HEK293 (cell line): ENCODE measurements at regions not wholly inside any gene's neighbourhood (a gene's known extent, or its start where the extent isn't known, plus 50 kb on each side); places are given as distances from the start of the nearest gene placed in this dataset.

Experiments used
- CTCF ChIA-PET: fragments of 350-600 bp; formaldehyde crosslinking; extraction: SDS; loops from one replicate; lab custom pipeline; 2021; ENCODE audit warnings: antibody characterized with exemption; lab: Yijun Ruan, JAX
- POLR2A ChIA-PET: fragments of 300-600 bp; formaldehyde crosslinking; extraction: SDS; loops from one replicate; lab custom pipeline; 2020; ENCODE audit warnings: antibody characterized with exemption, inconsistent platforms; lab: Yijun Ruan, JAX
- H3K27ac ChIP-seq: fragments of 200-500 bp; sonication (Bioruptor generic); 2 replicates; pipeline ENCODE4 v1.5.1; 2014; ENCODE audit warnings: low read depth, low read length, control low read depth, inconsistent platforms; ENCODE audit errors: extremely low read depth
- H3K36me3 ChIP-seq, 2 experiments: fragments of 200-500 bp in 1 of 2; sonication (Bioruptor generic) in 1 of 2; 1 replicate in 1 of 2; 2 replicates in 1 of 2; pipeline ENCODE4 v1.5.1; 2014 to 2017; ENCODE audit warnings: inconsistent platforms in 2 of 2, low read length in 2 of 2; ENCODE audit not compliant: control insufficient read depth in 2 of 2, insufficient read depth in 1 of 2
- H3K4me1 ChIP-seq: fragments of 200-500 bp; sonication (Bioruptor generic); 2 replicates; pipeline ENCODE4 v1.5.1; 2014; ENCODE audit warnings: mild to moderate bottlenecking, low read length, inconsistent platforms; ENCODE audit not compliant: control insufficient read depth, insufficient read depth
- H3K4me3 ChIP-seq: 2 replicates; pipeline ENCODE4 v1.5.1; 2011; ENCODE audit warnings: low read depth, mild to moderate bottlenecking, control low read depth, low read length, moderate library complexity
- H3K9me3 ChIP-seq: fragments of 200-500 bp; sonication (Bioruptor generic); 2 replicates; pipeline ENCODE4 v1.5.1; 2014; ENCODE audit warnings: low read depth, low read length, inconsistent platforms; ENCODE audit not compliant: control insufficient read depth, insufficient read depth
- GLI4 ChIP-seq: fragments of 450-650 bp; formaldehyde crosslinking; IDR thresholded peaks from 2 replicates; pipeline ENCODE4 v1.5.1; 2016; ENCODE audit warnings: missing biosample characterization, missing genetic modification characterization
- GLIS1 ChIP-seq: fragments of 450-650 bp; formaldehyde crosslinking; IDR thresholded peaks from 2 replicates; pipeline ENCODE4 v1.5.1; 2016; ENCODE audit warnings: missing biosample characterization, missing genetic modification characterization
- HOXC10 ChIP-seq: sonication (generic); formaldehyde crosslinking; IDR thresholded peaks from 2 replicates; pipeline ENCODE4 v1.8.1; 2023; ENCODE audit warnings: mild to moderate bottlenecking, missing genetic modification reagents
- OVOL3 ChIP-seq: fragments of 450-650 bp; formaldehyde crosslinking; IDR thresholded peaks from 2 replicates; pipeline ENCODE4 v1.5.1; 2016; ENCODE audit warnings: missing biosample characterization, missing genetic modification characterization
- PRDM1 ChIP-seq: fragments of 450-650 bp; formaldehyde crosslinking; IDR thresholded peaks from 2 replicates; pipeline ENCODE4; 2016; ENCODE audit warnings: missing biosample characterization, missing genetic modification characterization
- REPIN1 ChIP-seq: fragments of 450-650 bp; formaldehyde crosslinking; IDR thresholded peaks from 2 replicates; pipeline ENCODE4 v1.5.1; 2017; ENCODE audit warnings: missing biosample characterization, missing genetic modification characterization, low read depth
- TRIM28 ChIP-seq: IDR thresholded peaks from 2 replicates; pipeline ENCODE4 v1.6.1; 2011; ENCODE audit warnings: low read length, control low read depth, borderline replicate concordance
- WT1 ChIP-seq: fragments of 450-650 bp; formaldehyde crosslinking; IDR thresholded peaks from 2 replicates; pipeline ENCODE4 v1.5.1; 2016; ENCODE audit warnings: missing biosample characterization, missing genetic modification characterization
- YY1 ChIP-seq: fragments of 450-650 bp; formaldehyde crosslinking; IDR thresholded peaks from 2 replicates; pipeline ENCODE4 v1.5.1; 2018; ENCODE audit warnings: missing biosample characterization, missing genetic modification characterization
- ZNF114 ChIP-seq: fragments of 450-650 bp; formaldehyde crosslinking; IDR thresholded peaks from 2 replicates; pipeline ENCODE4 v1.5.0; 2017; ENCODE audit warnings: missing biosample characterization, missing genetic modification characterization
- ZNF184 ChIP-seq: fragments of 450-650 bp; IDR thresholded peaks from 2 replicates; pipeline ENCODE4 v1.5.1; 2018; ENCODE audit warnings: missing biosample characterization, mild to moderate bottlenecking, missing genetic modification characterization
- ZNF211 ChIP-seq: fragments of 450-650 bp; formaldehyde crosslinking; IDR thresholded peaks from 2 replicates; pipeline ENCODE4 v1.5.1; 2016; ENCODE audit warnings: low read depth, missing biosample characterization, missing genetic modification characterization
- ZNF24 ChIP-seq: fragments of 450-650 bp; formaldehyde crosslinking; IDR thresholded peaks from 2 replicates; pipeline ENCODE4 v1.5.1; 2016; ENCODE audit warnings: missing biosample characterization, missing genetic modification characterization
- ZNF341 ChIP-seq: fragments of 450-650 bp; formaldehyde crosslinking; IDR thresholded peaks from 2 replicates; pipeline ENCODE4; 2016; ENCODE audit warnings: low read depth, missing biosample characterization, missing genetic modification characterization
- ZNF350 ChIP-seq: fragments of 450-650 bp; formaldehyde crosslinking; IDR thresholded peaks from 2 replicates; pipeline ENCODE4 v1.5.0; 2017; ENCODE audit warnings: missing biosample characterization, mild to moderate bottlenecking, missing genetic modification characterization
- ZNF426 ChIP-seq: fragments of 450-650 bp; formaldehyde crosslinking; IDR thresholded peaks from 2 replicates; pipeline ENCODE4 v1.5.1; 2017; ENCODE audit warnings: missing biosample characterization, missing genetic modification characterization, mild to moderate bottlenecking, inconsistent platforms, moderate library complexity
- ZNF529 ChIP-seq: fragments of 450-650 bp; formaldehyde crosslinking; IDR thresholded peaks from 2 replicates; pipeline ENCODE4 v1.5.1; 2017; ENCODE audit warnings: missing genetic modification characterization, missing biosample characterization; ENCODE audit not compliant: insufficient replicate concordance
- ZNF571 ChIP-seq: fragments of 450-650 bp; formaldehyde crosslinking; IDR thresholded peaks from 2 replicates; pipeline ENCODE4 v1.5.0; 2017; ENCODE audit warnings: missing biosample characterization, missing genetic modification characterization
- ZNF596 ChIP-seq: fragments of 450-650 bp; IDR thresholded peaks from 2 replicates; pipeline ENCODE4 v1.5.0; 2018; ENCODE audit warnings: missing biosample characterization, mild to moderate bottlenecking, missing genetic modification characterization, moderate library complexity
- ZNF624 ChIP-seq: fragments of 450-650 bp; formaldehyde crosslinking; IDR thresholded peaks from 2 replicates; pipeline ENCODE4 v1.5.1; 2017; ENCODE audit warnings: missing biosample characterization, missing genetic modification characterization
- ZNF629 ChIP-seq: fragments of 450-650 bp; formaldehyde crosslinking; IDR thresholded peaks from 2 replicates; pipeline ENCODE4 v1.5.1; 2017; ENCODE audit warnings: missing biosample characterization, missing genetic modification characterization
- ZNF654 ChIP-seq: fragments of 450-650 bp; formaldehyde crosslinking; IDR thresholded peaks from 2 replicates; pipeline ENCODE4 v1.5.1; 2016; ENCODE audit warnings: low read depth, missing biosample characterization, missing genetic modification characterization
- ZNF658 ChIP-seq: fragments of 450-650 bp; formaldehyde crosslinking; IDR thresholded peaks from 2 replicates; pipeline ENCODE4; 2016; ENCODE audit warnings: missing biosample characterization, missing genetic modification characterization
- ZNF76 ChIP-seq: fragments of 450-650 bp; formaldehyde crosslinking; IDR thresholded peaks from 2 replicates; pipeline ENCODE4; 2016; ENCODE audit warnings: low read depth, missing biosample characterization, missing genetic modification characterization, borderline replicate concordance
- ZNF843 ChIP-seq: fragments of 450-650 bp; formaldehyde crosslinking; IDR thresholded peaks from 2 replicates; pipeline ENCODE4 v1.5.1; 2016; ENCODE audit warnings: missing biosample characterization, missing genetic modification characterization
- ZSCAN23 ChIP-seq: fragments of 450-650 bp; formaldehyde crosslinking; IDR thresholded peaks from 2 replicates; pipeline ENCODE4 v1.5.1; 2016; ENCODE audit warnings: missing biosample characterization, missing genetic modification characterization
- TF ChIP-seq, protein P1 (sequence below): fragments of 450-650 bp; IDR thresholded peaks from 2 replicates; pipeline ENCODE4 v1.5.1; 2018; ENCODE audit warnings: missing biosample characterization, mild to moderate bottlenecking, missing genetic modification characterization
- TF ChIP-seq, protein P2 (sequence below): fragments of 450-650 bp; formaldehyde crosslinking; IDR thresholded peaks from 2 replicates; pipeline ENCODE4 v1.5.1; 2017; ENCODE audit warnings: missing biosample characterization, missing genetic modification characterization
- TF ChIP-seq, protein P3 (sequence below): fragments of 450-650 bp; formaldehyde crosslinking; IDR thresholded peaks from 2 replicates; pipeline ENCODE4 v1.5.1; 2017; ENCODE audit warnings: missing biosample characterization, missing genetic modification characterization
- TF ChIP-seq, protein P4 (sequence below): fragments of 450-650 bp; formaldehyde crosslinking; IDR thresholded peaks from 2 replicates; pipeline ENCODE4 v1.5.1; 2016; ENCODE audit warnings: missing biosample characterization, missing genetic modification characterization
- TF ChIP-seq, protein P5 (sequence below): fragments of 450-650 bp; formaldehyde crosslinking; IDR thresholded peaks from 2 replicates; pipeline ENCODE4 v1.5.1; 2016; ENCODE audit warnings: missing biosample characterization, missing genetic modification characterization

DNA sequence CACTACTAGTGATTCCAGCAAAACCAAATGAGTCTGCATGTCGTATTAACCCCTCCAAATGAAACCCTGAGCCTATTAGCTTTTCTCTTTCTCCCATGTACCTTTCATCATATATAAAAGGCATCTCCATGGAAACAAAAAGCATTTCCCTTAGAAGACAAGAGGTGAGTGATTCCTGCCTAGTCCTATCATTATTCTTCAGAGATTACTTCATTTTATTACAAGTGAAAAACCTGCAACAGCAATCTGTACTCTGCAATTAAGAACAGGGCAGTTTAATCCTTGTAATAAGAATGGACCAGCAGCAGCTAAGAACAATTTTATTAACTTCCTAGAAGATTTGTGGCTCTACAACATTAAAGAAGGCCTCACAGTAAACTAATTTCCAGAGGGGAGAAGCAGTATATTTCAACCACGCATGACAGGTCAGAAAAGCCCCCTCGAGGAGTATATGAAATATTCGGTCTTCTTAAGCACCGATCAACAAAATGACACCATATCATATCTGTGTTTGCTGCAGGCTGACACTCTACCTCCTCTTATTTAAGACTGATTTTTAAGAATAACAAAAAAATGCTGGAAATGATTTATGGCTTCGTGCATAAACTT, 132.3 kb upstream of the TFPI start:
- H3K27ac ChIP-seq = no peak overlapping the region
- no peaks in the 10 kb centered on the region for H3K9me3 ChIP-seq
- no peak overlapping the region for H3K4me3 ChIP-seq
- ChIA-PET CTCF (no interaction called here), POLR2A (no interaction called here)
- no peaks in the 10 kb centered on the region for H3K36me3 ChIP-seq
- TF ChIP-seq ZNF211 (tag by site-specific recombination) (no peak), ZNF658 (tag by site-specific recombination) (no peak), ZNF571 (no peak), ZNF654 (tag by site-specific recombination) (no peak), ZNF629 (tag by site-specific recombination) (no peak), ZNF529 (tag by site-specific recombination) (no peak), ZNF624 (no peak), ZNF341 (tag by site-specific recombination) (no peak), YY1 (tag by site-specific recombination) (no peak), ZNF843 (tag by site-specific recombination) (no peak), HOXC10 (no peak), ZSCAN23 (tag by site-specific recombination) (no peak)
- TF ChIP-seq, protein P1, sequence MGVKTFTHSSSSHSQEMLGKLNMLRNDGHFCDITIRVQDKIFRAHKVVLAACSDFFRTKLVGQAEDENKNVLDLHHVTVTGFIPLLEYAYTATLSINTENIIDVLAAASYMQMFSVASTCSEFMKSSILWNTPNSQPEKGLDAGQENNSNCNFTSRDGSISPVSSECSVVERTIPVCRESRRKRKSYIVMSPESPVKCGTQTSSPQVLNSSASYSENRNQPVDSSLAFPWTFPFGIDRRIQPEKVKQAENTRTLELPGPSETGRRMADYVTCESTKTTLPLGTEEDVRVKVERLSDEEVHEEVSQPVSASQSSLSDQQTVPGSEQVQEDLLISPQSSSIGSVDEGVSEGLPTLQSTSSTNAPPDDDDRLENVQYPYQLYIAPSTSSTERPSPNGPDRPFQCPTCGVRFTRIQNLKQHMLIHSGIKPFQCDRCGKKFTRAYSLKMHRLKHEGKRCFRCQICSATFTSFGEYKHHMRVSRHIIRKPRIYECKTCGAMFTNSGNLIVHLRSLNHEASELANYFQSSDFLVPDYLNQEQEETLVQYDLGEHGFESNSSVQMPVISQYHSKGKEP (tag by site-specific recombination) = no peak
- TF ChIP-seq, protein P2, sequence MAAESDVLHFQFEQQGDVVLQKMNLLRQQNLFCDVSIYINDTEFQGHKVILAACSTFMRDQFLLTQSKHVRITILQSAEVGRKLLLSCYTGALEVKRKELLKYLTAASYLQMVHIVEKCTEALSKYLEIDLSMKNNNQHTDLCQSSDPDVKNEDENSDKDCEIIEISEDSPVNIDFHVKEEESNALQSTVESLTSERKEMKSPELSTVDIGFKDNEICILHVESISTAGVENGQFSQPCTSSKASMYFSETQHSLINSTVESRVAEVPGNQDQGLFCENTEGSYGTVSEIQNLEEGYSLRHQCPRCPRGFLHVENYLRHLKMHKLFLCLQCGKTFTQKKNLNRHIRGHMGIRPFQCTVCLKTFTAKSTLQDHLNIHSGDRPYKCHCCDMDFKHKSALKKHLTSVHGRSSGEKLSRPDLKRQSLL (tag by site-specific recombination) = no peak
- TF ChIP-seq, protein P3, sequence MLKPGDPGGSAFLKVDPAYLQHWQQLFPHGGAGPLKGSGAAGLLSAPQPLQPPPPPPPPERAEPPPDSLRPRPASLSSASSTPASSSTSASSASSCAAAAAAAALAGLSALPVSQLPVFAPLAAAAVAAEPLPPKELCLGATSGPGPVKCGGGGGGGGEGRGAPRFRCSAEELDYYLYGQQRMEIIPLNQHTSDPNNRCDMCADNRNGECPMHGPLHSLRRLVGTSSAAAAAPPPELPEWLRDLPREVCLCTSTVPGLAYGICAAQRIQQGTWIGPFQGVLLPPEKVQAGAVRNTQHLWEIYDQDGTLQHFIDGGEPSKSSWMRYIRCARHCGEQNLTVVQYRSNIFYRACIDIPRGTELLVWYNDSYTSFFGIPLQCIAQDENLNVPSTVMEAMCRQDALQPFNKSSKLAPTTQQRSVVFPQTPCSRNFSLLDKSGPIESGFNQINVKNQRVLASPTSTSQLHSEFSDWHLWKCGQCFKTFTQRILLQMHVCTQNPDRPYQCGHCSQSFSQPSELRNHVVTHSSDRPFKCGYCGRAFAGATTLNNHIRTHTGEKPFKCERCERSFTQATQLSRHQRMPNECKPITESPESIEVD (tag by site-specific recombination) = no peak
- H3K4me1 ChIP-seq = no peaks in the 10 kb centered on the region

DNA sequence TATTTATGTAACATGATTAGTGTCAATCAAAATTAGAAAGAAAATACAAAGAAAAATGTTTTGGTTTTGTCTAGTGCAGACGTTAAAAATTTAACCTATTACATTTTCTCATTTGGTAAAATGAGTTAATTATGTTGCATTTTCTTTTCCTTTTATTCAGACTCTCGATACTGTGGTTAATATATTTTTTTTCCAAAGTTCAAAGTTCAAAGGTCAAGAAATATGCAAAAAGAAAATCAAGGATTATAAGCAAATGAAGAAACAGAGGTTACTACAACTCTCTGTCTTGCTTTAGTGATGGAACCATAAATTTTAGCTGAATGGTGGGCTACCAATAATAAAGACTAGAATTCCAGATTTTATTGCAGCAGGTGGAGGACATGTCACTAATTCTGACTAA, 133.3 kb upstream of the TFPI start:
- no peaks in the 10 kb centered on the region for H3K9me3 ChIP-seq
- CTCF ChIA-PET = no interaction called here
- H3K36me3 ChIP-seq = no peaks in the 10 kb centered on the region
- POLR2A ChIA-PET = no interaction called here
- no peaks in the 10 kb centered on the region for H3K4me1 ChIP-seq
- H3K27ac ChIP-seq = no peak overlapping the region
- no peak overlapping the region for H3K4me3 ChIP-seq
- TF ChIP-seq, protein P4, sequence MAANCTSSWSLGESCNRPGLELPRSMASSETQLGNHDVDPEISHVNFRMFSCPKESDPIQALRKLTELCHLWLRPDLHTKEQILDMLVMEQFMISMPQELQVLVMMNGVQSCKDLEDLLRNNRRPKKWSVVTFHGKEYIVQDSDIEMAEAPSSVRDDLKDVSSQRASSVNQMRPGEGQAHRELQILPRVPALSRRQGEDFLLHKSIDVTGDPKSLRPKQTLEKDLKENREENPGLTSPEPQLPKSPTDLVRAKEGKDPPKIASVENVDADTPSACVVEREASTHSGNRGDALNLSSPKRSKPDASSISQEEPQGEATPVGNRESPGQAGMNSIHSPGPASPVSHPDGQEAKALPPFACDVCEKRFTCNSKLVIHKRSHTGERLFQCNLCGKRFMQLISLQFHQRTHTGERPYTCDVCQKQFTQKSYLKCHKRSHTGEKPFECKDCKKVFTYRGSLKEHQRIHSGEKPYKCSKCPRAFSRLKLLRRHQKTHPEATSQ (tag by site-specific recombination) = no peak
- no peak for TF ChIP-seq ZNF350 (tag by site-specific recombination)
- no peak for TF ChIP-seq ZNF211 (tag by site-specific recombination)
- no peak for TF ChIP-seq GLI4
- no peak for TF ChIP-seq ZNF426 (tag by site-specific recombination)
- TF ChIP-seq TRIM28 = no peak
- no peak for TF ChIP-seq ZNF76 (tag by site-specific recombination)
- no peak for TF ChIP-seq ZNF596 (tag by site-specific recombination)
- TF ChIP-seq, protein P5, sequence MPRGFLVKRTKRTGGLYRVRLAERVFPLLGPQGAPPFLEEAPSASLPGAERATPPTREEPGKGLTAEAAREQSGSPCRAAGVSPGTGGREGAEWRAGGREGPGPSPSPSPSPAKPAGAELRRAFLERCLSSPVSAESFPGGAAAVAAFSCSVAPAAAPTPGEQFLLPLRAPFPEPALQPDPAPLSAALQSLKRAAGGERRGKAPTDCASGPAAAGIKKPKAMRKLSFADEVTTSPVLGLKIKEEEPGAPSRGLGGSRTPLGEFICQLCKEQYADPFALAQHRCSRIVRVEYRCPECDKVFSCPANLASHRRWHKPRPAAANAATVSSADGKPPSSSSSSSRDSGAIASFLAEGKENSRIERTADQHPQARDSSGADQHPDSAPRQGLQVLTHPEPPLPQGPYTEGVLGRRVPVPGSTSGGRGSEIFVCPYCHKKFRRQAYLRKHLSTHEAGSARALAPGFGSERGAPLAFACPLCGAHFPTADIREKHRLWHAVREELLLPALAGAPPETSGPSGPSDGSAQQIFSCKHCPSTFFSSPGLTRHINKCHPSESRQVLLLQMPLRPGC (tag by site-specific recombination) = no peak
- TF ChIP-seq ZNF184 (tag by site-specific recombination) = no peak
- TF ChIP-seq WT1 (tag by site-specific recombination) = no peak
- no peak for TF ChIP-seq ZNF24 (tag by site-specific recombination)
- TF ChIP-seq OVOL3 = no peak
- no peak for TF ChIP-seq GLIS1 (tag by site-specific recombination)
- no peak for TF ChIP-seq REPIN1 (tag by site-specific recombination)
- no peak for TF ChIP-seq ZNF114 (tag by site-specific recombination)
- no peak for TF ChIP-seq PRDM1
